Naive B cell (primary cell): ENCODE measurements at regions not wholly inside any gene's neighbourhood (a gene's known extent, or its start where the extent isn't known, plus 50 kb on each side); places are given as distances from the start of the nearest gene placed in this dataset.
A peak's percentile ranks its signal among the peaks of the same experiment; 100 is the strongest.
"Not testable (repeated sequence)": the region's sequence is repeated elsewhere in the genome, so short reads cannot be mapped to it uniquely, and the experiment has no call there.

Experiments used
- ATAC-seq, 2 donors: fragments of 150-1000 bp; cut with Tn5 transposase; 2 replicates each; pipeline ENCODE4 v1.10.0; 2021; ENCODE audit warnings: low read depth in 2 of 2, mild to moderate bottlenecking in 2 of 2, moderate library complexity in 2 of 2
- DNase-seq: peaks from one replicate; pipeline ENCODE4 v3.0.0; 2022
- H3K27ac Mint-ChIP-seq, 6 donors: one replicate each; pipeline ENCODE4 v1.8.0; 2020 to 2022; ENCODE audit warnings: mild to moderate bottlenecking in 6 of 6, mixed read lengths in 6 of 6, moderate library complexity in 5 of 6, inconsistent platforms in 2 of 6
- H3K27me3 Mint-ChIP-seq, 3 donors: one replicate each; pipeline ENCODE4 v1.8.0; 2021 to 2022; ENCODE audit warnings: mixed read lengths in 3 of 3, mild to moderate bottlenecking in 1 of 3
- H3K36me3 Mint-ChIP-seq, 2 donors: one replicate each; pipeline ENCODE4 v1.8.0; 2020 to 2022; ENCODE audit warnings: mixed read lengths in 2 of 2, inconsistent platforms in 1 of 2, mild to moderate bottlenecking in 1 of 2
- H3K4me1 Mint-ChIP-seq, 3 donors: one replicate each; pipeline ENCODE4 v1.8.0; 2020 to 2022; ENCODE audit warnings: mixed read lengths in 3 of 3, inconsistent platforms in 1 of 3, mild to moderate bottlenecking in 1 of 3, moderate library complexity in 1 of 3
- H3K4me3 Mint-ChIP-seq, 8 donors: one replicate each; pipeline ENCODE4 v1.8.0; 2020 to 2022; ENCODE audit warnings: mild to moderate bottlenecking in 8 of 8, mixed read lengths in 8 of 8, moderate library complexity in 8 of 8, inconsistent platforms in 2 of 8
- H3K9me3 Mint-ChIP-seq, 7 donors: one replicate each; pipeline ENCODE4 v1.8.0; 2020 to 2022; ENCODE audit warnings: mixed read lengths in 7 of 7, mild to moderate bottlenecking in 5 of 7, inconsistent platforms in 2 of 7, moderate library complexity in 1 of 7

GRCh38 chr12:96085475-96085874 lies 50.1 kb upstream of the LTA4H start:
- Mint-ChIP-seq H3K27me3 (no peaks in the 10 kb centered on the region), H3K36me3 (peaks cover 5 to 9% of the 10 kb centered on the region in 2 donors), H3K4me1 (peaks cover 0 to 5% (median 0%) of the 10 kb centered on the region in 3 donors), H3K4me3 (no peak overlapping the region), H3K9me3 (peaks cover 10 to 27% (median 15%) of the 10 kb centered on the region in 7 donors), H3K27ac (no peak overlapping the region)
- ATAC-seq (no peak), DNase-seq (no peak)

GRCh38 chr12:96086190-96086589 lies 50.8 kb upstream of the LTA4H start:
- H3K9me3 Mint-ChIP-seq: peaks cover 10 to 28% (median 16%) of the 10 kb centered on the region in 7 donors
- H3K27me3 Mint-ChIP-seq, H3K27ac Mint-ChIP-seq, ATAC-seq, H3K4me3 Mint-ChIP-seq, H3K4me1 Mint-ChIP-seq, H3K36me3 Mint-ChIP-seq, DNase-seq: not testable (repeated sequence)

- Mint-ChIP-seq H3K27me3 (no peaks in the 10 kb centered on the region), H3K4me1 (peaks cover 18 to 24% (median 20%) of the 10 kb centered on the region in 3 donors), H3K36me3 (peaks cover 0 to 9% of the 10 kb centered on the region in 2 donors), H3K9me3 (peaks cover 8 to 28% (median 22%) of the 10 kb centered on the region in 7 donors), H3K27ac (no peak overlapping the region), H3K4me3 (no peak overlapping the region)
- DNase-seq (no peak), ATAC-seq (no peak)
These were observed 56.4 kb upstream of the LTA4H start for GRCh38 chr12:96091833-96092232.

- no peak for DNase-seq
- H3K4me1 Mint-ChIP-seq: peaks cover 21 to 28% (median 25%) of the 10 kb centered on the region in 3 donors
- H3K27me3 Mint-ChIP-seq: no peaks in the 10 kb centered on the region
- peak overlapping the region in 1 of 8 donors; percentile 20 for H3K4me3 Mint-ChIP-seq
- no peak for ATAC-seq
- peaks cover 0 to 9% of the 10 kb centered on the region in 2 donors for H3K36me3 Mint-ChIP-seq
- H3K27ac Mint-ChIP-seq: peak overlapping the region in 3 of 6 donors; percentile 10 to 81 (median 60)
- peaks cover 6 to 21% (median 13%) of the 10 kb centered on the region in 7 donors for H3K9me3 Mint-ChIP-seq
These were observed 58.3 kb upstream of the LTA4H start for GRCh38 chr12:96093543-96094196.

- H3K4me3 Mint-ChIP-seq: peak overlapping the region in 1 of 8 donors; percentile 20
These were observed 58.8 kb upstream of the LTA4H start for GRCh38 chr12:96094201-96094600.

GRCh38 chr12:96098631-96099030 lies 63.2 kb upstream of the LTA4H start:
- H3K27me3 Mint-ChIP-seq: no peaks in the 10 kb centered on the region
- no peaks in the 10 kb centered on the region for H3K9me3 Mint-ChIP-seq
- DNase-seq (no peak), ATAC-seq (no peak)
- H3K4me1 Mint-ChIP-seq: peaks cover 45 to 57% (median 48%) of the 10 kb centered on the region in 3 donors
- no peak overlapping the region for H3K4me3 Mint-ChIP-seq
- no peaks in the 10 kb centered on the region for H3K36me3 Mint-ChIP-seq
- H3K27ac Mint-ChIP-seq: peak overlapping the region in 2 of 6 donors; percentile 44 to 79

More at GRCh38 chr12:96094201-96094600, 58.8 kb upstream of the LTA4H start:
- Mint-ChIP-seq H3K36me3 (peaks cover 0 to 7% of the 10 kb centered on the region in 2 donors), H3K27me3 (no peaks in the 10 kb centered on the region), H3K27ac (peak overlapping the region in 3 of 6 donors; percentile 16 to 81 (median 60)), H3K9me3 (peaks cover 6 to 16% (median 11%) of the 10 kb centered on the region in 7 donors), H3K4me1 (peaks cover 21 to 29% (median 28%) of the 10 kb centered on the region in 3 donors)
- no peak for DNase-seq
- ATAC-seq: no peak

- Mint-ChIP-seq H3K27ac (no peak overlapping the region), H3K36me3 (no peaks in the 10 kb centered on the region), H3K4me3 (peak overlapping the region in 2 of 8 donors; percentile 60 to 86), H3K4me1 (peaks cover 43 to 52% (median 43%) of the 10 kb centered on the region in 3 donors), H3K9me3 (no peaks in the 10 kb centered on the region), H3K27me3 (no peaks in the 10 kb centered on the region)
- no peak for ATAC-seq
- DNase-seq: no peak
These were observed 64.0 kb upstream of the LTA4H start for GRCh38 chr12:96099421-96099820.

- H3K36me3 Mint-ChIP-seq: no peaks in the 10 kb centered on the region
- H3K27me3 Mint-ChIP-seq: no peaks in the 10 kb centered on the region
- H3K4me3 Mint-ChIP-seq: peak overlapping the region in 7 of 8 donors; percentile 5 to 86 (median 60)
- ATAC-seq (peak; percentile 47 to 54), DNase-seq (no peak)
- no peaks in the 10 kb centered on the region for H3K9me3 Mint-ChIP-seq
- peak overlapping the region in 3 of 6 donors; percentile 15 to 70 (median 38) for H3K27ac Mint-ChIP-seq
- H3K4me1 Mint-ChIP-seq: peaks cover 39 to 46% (median 39%) of the 10 kb centered on the region in 3 donors
These were observed 64.6 kb upstream of the LTA4H start for GRCh38 chr12:96099986-96100385.

GRCh38 chr12:96101806-96102205 lies 66.4 kb upstream of the LTA4H start:
- Mint-ChIP-seq H3K4me3 (peak overlapping the region in 1 of 8 donors; percentile 6), H3K9me3 (no peaks in the 10 kb centered on the region), H3K27ac (peak overlapping the region in 1 of 6 donors; percentile 28), H3K4me1 (peaks cover 40 to 47% (median 41%) of the 10 kb centered on the region in 3 donors), H3K36me3 (no peaks in the 10 kb centered on the region), H3K27me3 (no peaks in the 10 kb centered on the region)
- DNase-seq (no peak), ATAC-seq (no peak)

GRCh38 chr12:96103067-96103644 lies 67.8 kb upstream of the LTA4H start:
- Mint-ChIP-seq H3K36me3 (no peaks in the 10 kb centered on the region), H3K27me3 (no peaks in the 10 kb centered on the region), H3K4me3 (peak overlapping the region in 5 of 8 donors; percentile 24 to 77 (median 41)), H3K4me1 (peaks cover 42 to 55% (median 44%) of the 10 kb centered on the region in 3 donors), H3K27ac (peak overlapping the region in 3 of 6 donors; percentile 8 to 75 (median 52)), H3K9me3 (no peaks in the 10 kb centered on the region)
- DNase-seq: peak; percentile 8
- ATAC-seq: peak; percentile 72 to 74

- H3K27ac Mint-ChIP-seq: peak overlapping the region in 1 of 6 donors; percentile 33
These were observed 69.2 kb upstream of the LTA4H start for GRCh38 chr12:96104566-96104965.

GRCh38 chr12:96106137-96106536 lies 70.8 kb upstream of the LTA4H start:
- ATAC-seq: no peak
- Mint-ChIP-seq H3K4me3 (no peak overlapping the region), H3K27me3 (no peaks in the 10 kb centered on the region), H3K9me3 (no peaks in the 10 kb centered on the region), H3K4me1 (peaks cover 32 to 58% (median 39%) of the 10 kb centered on the region in 3 donors), H3K36me3 (no peaks in the 10 kb centered on the region), H3K27ac (peak overlapping the region in 4 of 6 donors; percentile 2 to 85 (median 28))
- DNase-seq: no peak

More at GRCh38 chr12:96104566-96104965, 69.2 kb upstream of the LTA4H start:
- Mint-ChIP-seq H3K9me3 (no peaks in the 10 kb centered on the region), H3K4me3 (no peak overlapping the region), H3K27me3 (no peaks in the 10 kb centered on the region), H3K36me3 (no peaks in the 10 kb centered on the region), H3K4me1 (peaks cover 44 to 61% (median 45%) of the 10 kb centered on the region in 3 donors)
- no peak for ATAC-seq
- no peak for DNase-seq

GRCh38 chr12:96107236-96107635 lies 71.8 kb upstream of the LTA4H start:
- H3K4me1 Mint-ChIP-seq: peaks cover 36 to 50% (median 39%) of the 10 kb centered on the region in 3 donors
- H3K27ac Mint-ChIP-seq: peak overlapping the region in 2 of 6 donors; percentile 80 to 86
- no peak overlapping the region for H3K4me3 Mint-ChIP-seq
- no peaks in the 10 kb centered on the region for H3K36me3 Mint-ChIP-seq
- H3K27me3 Mint-ChIP-seq: no peaks in the 10 kb centered on the region
- ATAC-seq (no peak), DNase-seq (no peak)
- H3K9me3 Mint-ChIP-seq: no peaks in the 10 kb centered on the region
